HepG2 (cell line): ENCODE measurements at regions not wholly inside any gene's neighbourhood (a gene's known extent, or its start where the extent isn't known, plus 50 kb on each side); places are given as distances from the start of the nearest gene placed in this dataset.

Source experiments
- ATAC-seq: fragments of 200-7000 bp; cut with Tn5 transposase; 3 replicates; pipeline ENCODE4 v1.9.1; 2020; ENCODE audit warnings: mild to moderate bottlenecking, moderate library complexity
- BruUV-seq: library from RNA; stranded (reverse); fragments of 400-500 nt; replicated peaks from 2 replicates; lab custom pipeline; 2021; lab: Mats Ljungman, UMichigan
- CTCF ChIA-PET: fragments of 300-600 bp; formaldehyde crosslinking; extraction: SDS; loops from one replicate; lab custom pipeline; 2021; ENCODE audit warnings: low total read pairs, inconsistent platforms, low intra/inter-chr PET ratio; lab: Yijun Ruan, JAX
- POLR2A ChIA-PET: fragments of 350-600 bp; sonication (Branson Sonifier 250); formaldehyde crosslinking; loops from one replicate; lab custom pipeline; 2020; ENCODE audit warnings: antibody characterized with exemption, inconsistent platforms; lab: Yijun Ruan, JAX
- DNase-seq: peaks from one replicate; pipeline ENCODE4 v3.0.0-alpha.2; 2015; ENCODE audit warnings: low spot score
- FAIRE-seq: peaks from 3 replicates; lab custom pipeline; 2011; peaks lifted over from hg19 to GRCh38; lab: Jason Lieb, UNC
- H2AFZ ChIP-seq: one replicate; pipeline ENCODE4 v1.6.1; 2011; ENCODE audit warnings: low read length, inconsistent platforms
- H3K27ac ChIP-seq: fragments of 300-600 bp; 3 replicates; pipeline ENCODE4 v1.8.0; 2011; ENCODE audit warnings: mixed run types, mild to moderate bottlenecking, mixed read lengths, low read length, inconsistent platforms; ENCODE audit not compliant: insufficient read depth; ENCODE audit errors: extremely low read length
- H3K27me3 ChIP-seq, 2 experiments: fragments of 200-600 bp in 1 of 2; 2 replicates in 1 of 2; 3 replicates in 1 of 2; pipeline versions ENCODE4 v1.6.0 to v1.8.0; 2011; ENCODE audit warnings: low read length in 2 of 2, mild to moderate bottlenecking in 2 of 2, moderate library complexity in 2 of 2, inconsistent platforms in 1 of 2; ENCODE audit not compliant: insufficient read depth in 2 of 2, control insufficient read depth in 1 of 2
- H3K36me3 ChIP-seq, 2 experiments: fragments of 200-600 bp in 1 of 2; replicated peaks in 1 of 2; 2 replicates in 1 of 2; 3 replicates in 1 of 2; pipeline versions ENCODE4 v1.5.1 to v1.8.0; 2011; ENCODE audit warnings: low read length in 2 of 2, inconsistent platforms in 1 of 2; ENCODE audit not compliant: insufficient read depth in 2 of 2, control insufficient read depth in 1 of 2
- H3K4me1 ChIP-seq: 2 replicates; pipeline ENCODE4 v1.5.1; 2012; ENCODE audit warnings: low read length, inconsistent platforms; ENCODE audit not compliant: insufficient read depth
- H3K4me2 ChIP-seq: 2 replicates; pipeline ENCODE4 v1.6.0; 2011; ENCODE audit warnings: low read depth, low read length, inconsistent platforms
- H3K4me3 ChIP-seq, 3 experiments: fragments of 200-600 bp in 1 of 3; sonication (generic), shearing (Covaris generic) in 1 of 3; replicated peaks in 1 of 3; 2 replicates each; pipeline ENCODE4 v1.5.1; 2011 to 2016; ENCODE audit warnings: low read length in 3 of 3, inconsistent platforms in 2 of 3, low read depth in 2 of 3, mild to moderate bottlenecking in 2 of 3, control low read depth in 1 of 3, mixed read lengths in 1 of 3; ENCODE audit not compliant: insufficient read depth in 1 of 3
- H3K79me2 ChIP-seq: one replicate; pipeline ENCODE4 v1.6.1; 2011; ENCODE audit warnings: low read length, inconsistent platforms; ENCODE audit not compliant: insufficient read depth
- H3K9ac ChIP-seq: 2 replicates; pipeline ENCODE4 v1.6.0; 2011; ENCODE audit warnings: mild to moderate bottlenecking, low read depth, low read length, inconsistent platforms; ENCODE audit not compliant: insufficient read depth
- H3K9me3 ChIP-seq: 2 replicates; pipeline ENCODE4 v1.5.1; 2012; ENCODE audit warnings: mild to moderate bottlenecking, low read length
- H4K20me1 ChIP-seq: 2 replicates; pipeline ENCODE4 v1.6.0; 2011; ENCODE audit warnings: inconsistent platforms, mild to moderate bottlenecking, low read length, moderate library complexity; ENCODE audit not compliant: insufficient read depth
- ADNP ChIP-seq: sonication (generic); formaldehyde crosslinking; IDR thresholded peaks from 2 replicates; pipeline ENCODE4 v1.4.0; 2020; ENCODE audit warnings: missing genetic modification reagents
- HDAC1 ChIP-seq: sonication (generic); formaldehyde crosslinking; IDR thresholded peaks from 2 replicates; pipeline ENCODE4 v1.5.1; 2020; ENCODE audit warnings: mild to moderate bottlenecking, missing genetic modification reagents
- ISX ChIP-seq: sonication (generic); formaldehyde crosslinking; conservative IDR thresholded peaks from 2 replicates; pipeline ENCODE4 v1.5.0; 2020; ENCODE audit warnings: missing genetic modification reagents
- MEIS1 ChIP-seq: sonication (generic); formaldehyde crosslinking; IDR thresholded peaks from 2 replicates; pipeline ENCODE4 v1.9.0; 2021; ENCODE audit warnings: mild to moderate bottlenecking, missing genetic modification reagents, moderate library complexity, borderline replicate concordance
- PHF20 ChIP-seq: sonication (generic); formaldehyde crosslinking; IDR thresholded peaks from 2 replicates; pipeline ENCODE4 v1.5.0; 2020; ENCODE audit warnings: mild to moderate bottlenecking, missing genetic modification reagents
- POGZ ChIP-seq: sonication (generic); formaldehyde crosslinking; IDR thresholded peaks from 2 replicates; pipeline ENCODE4 v1.4.0; 2020; ENCODE audit warnings: mild to moderate bottlenecking, missing genetic modification reagents
- RAD51 ChIP-seq: fragments of 450-650 bp; IDR thresholded peaks from 2 replicates; pipeline ENCODE4 v1.6.1; 2016; ENCODE audit warnings: borderline replicate concordance
- ZFP82 ChIP-seq: sonication (generic); formaldehyde crosslinking; IDR thresholded peaks from 2 replicates; pipeline ENCODE4 v1.5.1; 2020; ENCODE audit warnings: mild to moderate bottlenecking, missing genetic modification reagents, borderline replicate concordance
- ZKSCAN8 ChIP-seq: IDR thresholded peaks from 2 replicates; pipeline ENCODE4 v1.6.1; 2016; ENCODE audit warnings: borderline replicate concordance, missing genetic modification reagents, missing compliant biosample characterization
- ZNF549 ChIP-seq: sonication (generic); formaldehyde crosslinking; IDR thresholded peaks from 2 replicates; pipeline ENCODE4 v1.5.0; 2020; ENCODE audit warnings: missing genetic modification reagents
- ZNF737 ChIP-seq: sonication (generic); formaldehyde crosslinking; IDR thresholded peaks from 2 replicates; pipeline ENCODE4 v1.5.0; 2020; ENCODE audit warnings: missing genetic modification reagents, mild to moderate bottlenecking, borderline replicate concordance
- WGBS: methylation state at CpG from one replicate; pipeline ENCODE4 v1.1.6; 2017; ENCODE audit warnings: low lambda C conversion rate; 5-methylcytosine and 5-hydroxymethylcytosine counted together
- in situ Hi-C: cut with HindIII; loops from 2 replicates; pipeline ENCODE4 v1.10.0; 2017; ENCODE audit warnings: low pct_unique_long_range_greater_than_20kb; ENCODE audit not compliant: extremely low pct_ligation_motif_present
- intact Hi-C: fragments of 100-400 bp; cut with micrococcal nuclease; formaldehyde crosslinking; loops from one replicate; pipeline ENCODE4 v1.10.0; 2022; ENCODE audit not compliant: unreplicated experiment
- TF ChIP-seq, protein P1 (sequence below): sonication (generic); formaldehyde crosslinking; IDR thresholded peaks from 2 replicates; pipeline ENCODE4 v1.4.0; 2020; ENCODE audit warnings: missing genetic modification reagents
- TF ChIP-seq, protein P2 (sequence below): sonication (generic); formaldehyde crosslinking; IDR thresholded peaks from 2 replicates; pipeline ENCODE4 v1.5.1; 2020; ENCODE audit warnings: missing genetic modification reagents, mild to moderate bottlenecking, borderline replicate concordance
- TF ChIP-seq, protein P3 (sequence below): sonication (generic); formaldehyde crosslinking; IDR thresholded peaks from 2 replicates; pipeline ENCODE4 v1.9.0; 2021; ENCODE audit warnings: missing genetic modification reagents, mild to moderate bottlenecking, borderline replicate concordance
- TF ChIP-seq, protein P4 (sequence below): sonication (generic); formaldehyde crosslinking; IDR thresholded peaks from 2 replicates; pipeline ENCODE4 v1.8.0; 2022; ENCODE audit warnings: missing genetic modification reagents, mild to moderate bottlenecking, borderline replicate concordance
- TF ChIP-seq, protein P5 (sequence below): sonication (generic); formaldehyde crosslinking; IDR thresholded peaks from 2 replicates; pipeline ENCODE4 v1.9.0; 2021; ENCODE audit warnings: missing genetic modification reagents, borderline replicate concordance
- TF ChIP-seq, protein P6 (sequence below): sonication (generic); formaldehyde crosslinking; IDR thresholded peaks from 2 replicates; pipeline ENCODE4 v1.4.0; 2020; ENCODE audit warnings: missing genetic modification reagents

DNA sequence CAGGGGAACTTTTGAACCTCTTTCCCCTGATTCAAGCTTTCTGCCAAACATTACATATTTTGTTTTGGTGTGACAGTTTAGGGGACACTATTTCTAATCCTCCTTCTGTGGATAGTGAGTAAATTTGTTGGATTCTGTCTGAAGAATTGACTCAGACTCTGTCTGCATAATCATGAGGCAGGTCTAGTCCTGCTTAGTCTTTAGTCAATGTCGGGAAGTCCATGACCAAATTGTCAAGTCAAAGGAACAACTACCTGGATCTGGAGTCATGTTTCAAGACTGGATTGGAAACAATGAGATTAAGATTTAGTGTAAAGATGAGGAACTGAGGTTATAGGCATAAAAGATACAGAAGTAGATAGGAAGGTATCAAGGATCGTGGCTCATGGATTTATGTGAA is 100.9 kb downstream of the MAGEB17 start:
- FAIRE-seq = no peak
- Histone ChIP-seq H3K4me2 (no peak overlapping the region), H3K27ac (no peak overlapping the region), H2AFZ (no peak overlapping the region), H4K20me1 (no peaks in the 10 kb centered on the region), H3K9ac (no peak overlapping the region), H3K4me1 (no peaks in the 10 kb centered on the region), H3K36me3 (no peaks in the 10 kb centered on the region), H3K4me3 (no peak overlapping the region), H3K9me3 (no peaks in the 10 kb centered on the region), H3K79me2 (no peaks in the 10 kb centered on the region), H3K27me3 (no peaks in the 10 kb centered on the region)
- WGBS = 6% methylated on average over 2 of the region's 2 CpGs
- no TSS peak for BruUV-seq
- CTCF ChIA-PET = no interaction called here
- ATAC-seq = no peak
- in situ Hi-C loops (no loop called here), intact Hi-C loops (no loop called here)
- no peak for DNase-seq
- POLR2A ChIA-PET = no interaction called here
- TF ChIP-seq ZNF737 (CRISPR knock-in tag) = no peak
- TF ChIP-seq RAD51 = no peak
- TF ChIP-seq ZKSCAN8 (CRISPR knock-in tag) = no peak
- TF ChIP-seq, protein P1, sequence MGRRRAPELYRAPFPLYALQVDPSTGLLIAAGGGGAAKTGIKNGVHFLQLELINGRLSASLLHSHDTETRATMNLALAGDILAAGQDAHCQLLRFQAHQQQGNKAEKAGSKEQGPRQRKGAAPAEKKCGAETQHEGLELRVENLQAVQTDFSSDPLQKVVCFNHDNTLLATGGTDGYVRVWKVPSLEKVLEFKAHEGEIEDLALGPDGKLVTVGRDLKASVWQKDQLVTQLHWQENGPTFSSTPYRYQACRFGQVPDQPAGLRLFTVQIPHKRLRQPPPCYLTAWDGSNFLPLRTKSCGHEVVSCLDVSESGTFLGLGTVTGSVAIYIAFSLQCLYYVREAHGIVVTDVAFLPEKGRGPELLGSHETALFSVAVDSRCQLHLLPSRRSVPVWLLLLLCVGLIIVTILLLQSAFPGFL (CRISPR knock-in tag) = no peak
- TF ChIP-seq ADNP (CRISPR knock-in tag) = no peak
- no peak for TF ChIP-seq ISX (CRISPR knock-in tag)
- no peak for TF ChIP-seq ZNF549
- no peak for TF ChIP-seq HDAC1 (CRISPR knock-in tag)
- TF ChIP-seq, protein P2, sequence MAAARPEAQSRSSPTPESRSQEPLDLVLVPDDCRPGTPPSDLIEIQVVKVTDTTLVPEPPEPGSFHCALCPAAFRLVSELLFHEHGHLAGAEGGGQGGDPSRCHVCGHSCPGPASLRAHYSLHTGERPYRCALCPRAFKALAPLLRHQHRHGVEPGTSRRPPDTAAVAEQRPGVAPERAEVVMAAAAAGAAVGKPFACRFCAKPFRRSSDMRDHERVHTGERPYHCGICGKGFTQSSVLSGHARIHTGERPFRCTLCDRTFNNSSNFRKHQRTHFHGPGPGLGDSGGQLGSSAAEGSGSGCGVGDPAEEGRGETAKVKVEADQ (CRISPR knock-in tag) = no peak
- TF ChIP-seq POGZ (CRISPR knock-in tag) = no peak
- no peak for TF ChIP-seq PHF20 (CRISPR knock-in tag)
- no peak for TF ChIP-seq MEIS1
- TF ChIP-seq ZFP82 = no peak
- TF ChIP-seq, protein P3, sequence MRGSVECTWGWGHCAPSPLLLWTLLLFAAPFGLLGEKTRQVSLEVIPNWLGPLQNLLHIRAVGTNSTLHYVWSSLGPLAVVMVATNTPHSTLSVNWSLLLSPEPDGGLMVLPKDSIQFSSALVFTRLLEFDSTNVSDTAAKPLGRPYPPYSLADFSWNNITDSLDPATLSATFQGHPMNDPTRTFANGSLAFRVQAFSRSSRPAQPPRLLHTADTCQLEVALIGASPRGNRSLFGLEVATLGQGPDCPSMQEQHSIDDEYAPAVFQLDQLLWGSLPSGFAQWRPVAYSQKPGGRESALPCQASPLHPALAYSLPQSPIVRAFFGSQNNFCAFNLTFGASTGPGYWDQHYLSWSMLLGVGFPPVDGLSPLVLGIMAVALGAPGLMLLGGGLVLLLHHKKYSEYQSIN (CRISPR knock-in tag) = no peak
- TF ChIP-seq, protein P4, sequence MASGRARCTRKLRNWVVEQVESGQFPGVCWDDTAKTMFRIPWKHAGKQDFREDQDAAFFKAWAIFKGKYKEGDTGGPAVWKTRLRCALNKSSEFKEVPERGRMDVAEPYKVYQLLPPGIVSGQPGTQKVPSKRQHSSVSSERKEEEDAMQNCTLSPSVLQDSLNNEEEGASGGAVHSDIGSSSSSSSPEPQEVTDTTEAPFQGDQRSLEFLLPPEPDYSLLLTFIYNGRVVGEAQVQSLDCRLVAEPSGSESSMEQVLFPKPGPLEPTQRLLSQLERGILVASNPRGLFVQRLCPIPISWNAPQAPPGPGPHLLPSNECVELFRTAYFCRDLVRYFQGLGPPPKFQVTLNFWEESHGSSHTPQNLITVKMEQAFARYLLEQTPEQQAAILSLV (CRISPR knock-in tag) = no peak
- TF ChIP-seq, protein P5, sequence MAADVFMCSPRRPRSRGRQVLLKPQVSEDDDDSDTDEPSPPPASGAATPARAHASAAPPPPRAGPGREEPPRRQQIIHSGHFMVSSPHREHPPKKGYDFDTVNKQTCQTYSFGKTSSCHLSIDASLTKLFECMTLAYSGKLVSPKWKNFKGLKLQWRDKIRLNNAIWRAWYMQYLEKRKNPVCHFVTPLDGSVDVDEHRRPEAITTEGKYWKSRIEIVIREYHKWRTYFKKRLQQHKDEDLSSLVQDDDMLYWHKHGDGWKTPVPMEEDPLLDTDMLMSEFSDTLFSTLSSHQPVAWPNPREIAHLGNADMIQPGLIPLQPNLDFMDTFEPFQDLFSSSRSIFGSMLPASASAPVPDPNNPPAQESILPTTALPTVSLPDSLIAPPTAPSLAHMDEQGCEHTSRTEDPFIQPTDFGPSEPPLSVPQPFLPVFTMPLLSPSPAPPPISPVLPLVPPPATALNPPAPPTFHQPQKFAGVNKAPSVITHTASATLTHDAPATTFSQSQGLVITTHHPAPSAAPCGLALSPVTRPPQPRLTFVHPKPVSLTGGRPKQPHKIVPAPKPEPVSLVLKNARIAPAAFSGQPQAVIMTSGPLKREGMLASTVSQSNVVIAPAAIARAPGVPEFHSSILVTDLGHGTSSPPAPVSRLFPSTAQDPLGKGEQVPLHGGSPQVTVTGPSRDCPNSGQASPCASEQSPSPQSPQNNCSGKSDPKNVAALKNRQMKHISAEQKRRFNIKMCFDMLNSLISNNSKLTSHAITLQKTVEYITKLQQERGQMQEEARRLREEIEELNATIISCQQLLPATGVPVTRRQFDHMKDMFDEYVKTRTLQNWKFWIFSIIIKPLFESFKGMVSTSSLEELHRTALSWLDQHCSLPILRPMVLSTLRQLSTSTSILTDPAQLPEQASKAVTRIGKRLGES = no peak
- TF ChIP-seq, protein P6, sequence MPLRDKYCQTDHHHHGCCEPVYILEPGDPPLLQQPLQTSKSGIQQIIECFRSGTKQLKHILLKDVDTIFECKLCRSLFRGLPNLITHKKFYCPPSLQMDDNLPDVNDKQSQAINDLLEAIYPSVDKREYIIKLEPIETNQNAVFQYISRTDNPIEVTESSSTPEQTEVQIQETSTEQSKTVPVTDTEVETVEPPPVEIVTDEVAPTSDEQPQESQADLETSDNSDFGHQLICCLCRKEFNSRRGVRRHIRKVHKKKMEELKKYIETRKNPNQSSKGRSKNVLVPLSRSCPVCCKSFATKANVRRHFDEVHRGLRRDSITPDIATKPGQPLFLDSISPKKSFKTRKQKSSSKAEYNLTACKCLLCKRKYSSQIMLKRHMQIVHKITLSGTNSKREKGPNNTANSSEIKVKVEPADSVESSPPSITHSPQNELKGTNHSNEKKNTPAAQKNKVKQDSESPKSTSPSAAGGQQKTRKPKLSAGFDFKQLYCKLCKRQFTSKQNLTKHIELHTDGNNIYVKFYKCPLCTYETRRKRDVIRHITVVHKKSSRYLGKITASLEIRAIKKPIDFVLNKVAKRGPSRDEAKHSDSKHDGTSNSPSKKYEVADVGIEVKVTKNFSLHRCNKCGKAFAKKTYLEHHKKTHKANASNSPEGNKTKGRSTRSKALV (CRISPR knock-in tag) = no peak
